BE2C (cell line): ENCODE measurements at regions not wholly inside any gene's neighbourhood (a gene's known extent, or its start where the extent isn't known, plus 50 kb on each side); places are given as distances from the start of the nearest gene placed in this dataset.

Experiments used
- DNase-seq: peaks from one replicate; pipeline ENCODE4 v3.0.0-alpha.2; 2020
- H3K27me3 ChIP-seq: fragments of 250-450 bp; sonication (Bioruptor Pico); 2 replicates; pipeline ENCODE4 v1.5.1; 2020; ENCODE audit warnings: mild to moderate bottlenecking
- H3K36me3 ChIP-seq: fragments of 250-450 bp; sonication (Bioruptor Pico); 2 replicates; pipeline ENCODE4 v1.5.1; 2020; ENCODE audit warnings: mild to moderate bottlenecking
- H3K4me1 ChIP-seq: fragments of 250-450 bp; sonication (Bioruptor Pico); 2 replicates; pipeline ENCODE4 v1.5.1; 2020
- H3K4me3 ChIP-seq: 2 replicates; pipeline ENCODE4 v1.5.1; 2011; ENCODE audit warnings: low read depth, low read length
- H3K9me3 ChIP-seq: fragments of 250-450 bp; sonication (Bioruptor Pico); 2 replicates; pipeline ENCODE4 v1.5.1; 2020
- CTCF ChIP-seq: IDR thresholded peaks from 2 replicates; pipeline ENCODE4 v1.5.1; 2012; ENCODE audit warnings: mild to moderate bottlenecking, low read depth, low read length

- H3K4me1 ChIP-seq = no peaks in the 10 kb centered on the region
- H3K9me3 ChIP-seq = no peaks in the 10 kb centered on the region
- H3K4me3 ChIP-seq = no peak overlapping the region
- no peaks in the 10 kb centered on the region for H3K27me3 ChIP-seq
- DNase-seq = no peak
- H3K36me3 ChIP-seq = no peaks in the 10 kb centered on the region
- TF ChIP-seq CTCF = no peak
These were observed 388.1 kb upstream of the TMPO start for GRCh38 chr12:98127336-98127679.

GRCh38 chr12:98127854-98128253 lies 387.5 kb upstream of the TMPO start:
- Histone ChIP-seq H3K4me3 (no peak overlapping the region), H3K4me1 (no peaks in the 10 kb centered on the region), H3K36me3 (no peaks in the 10 kb centered on the region), H3K27me3 (no peaks in the 10 kb centered on the region), H3K9me3 (no peaks in the 10 kb centered on the region)
- DNase-seq = no peak
- TF ChIP-seq CTCF = no peak

GRCh38 chr12:98136544-98136943 lies 378.8 kb upstream of the TMPO start:
- Histone ChIP-seq H3K36me3 (no peaks in the 10 kb centered on the region), H3K27me3 (no peaks in the 10 kb centered on the region), H3K9me3 (no peaks in the 10 kb centered on the region), H3K4me1 (no peaks in the 10 kb centered on the region), H3K4me3 (no peak overlapping the region)
- TF ChIP-seq CTCF = no peak
- DNase-seq = no peak

- no peak for DNase-seq
- no peak for TF ChIP-seq CTCF
These were observed 378.1 kb upstream of the TMPO start for GRCh38 chr12:98137278-98137677.

GRCh38 chr12:98144953-98145352 lies 370.4 kb upstream of the TMPO start:
- no peak overlapping the region for H3K4me3 ChIP-seq
- no peaks in the 10 kb centered on the region for H3K4me1 ChIP-seq
- no peaks in the 10 kb centered on the region for H3K9me3 ChIP-seq
- no peak for TF ChIP-seq CTCF
- H3K27me3 ChIP-seq = no peaks in the 10 kb centered on the region
- DNase-seq = no peak
- H3K36me3 ChIP-seq = no peaks in the 10 kb centered on the region

More at GRCh38 chr12:98137278-98137677, 378.1 kb upstream of the TMPO start:
- H3K4me3 ChIP-seq = no peak overlapping the region
- no peaks in the 10 kb centered on the region for H3K27me3 ChIP-seq
- no peaks in the 10 kb centered on the region for H3K4me1 ChIP-seq
- H3K36me3 ChIP-seq = no peaks in the 10 kb centered on the region
- H3K9me3 ChIP-seq = no peaks in the 10 kb centered on the region

- TF ChIP-seq CTCF = no peak
- Histone ChIP-seq H3K27me3 (no peaks in the 10 kb centered on the region), H3K4me3 (no peak overlapping the region), H3K36me3 (no peaks in the 10 kb centered on the region), H3K4me1 (no peaks in the 10 kb centered on the region), H3K9me3 (no peaks in the 10 kb centered on the region)
- DNase-seq = no peak
These were observed 369.3 kb upstream of the TMPO start for GRCh38 chr12:98146043-98146442.
